G401.6 (cell line): ENCODE measurements at regions not wholly inside any gene's neighbourhood (a gene's known extent, or its start where the extent isn't known, plus 50 kb on each side); places are given as distances from the start of the nearest gene placed in this dataset.

Source experiments
- FAIRE-seq: peaks from 2 replicates; lab custom pipeline; 2012; peaks lifted over from hg19 to GRCh38; lab: Jason Lieb, UNC

DNA sequence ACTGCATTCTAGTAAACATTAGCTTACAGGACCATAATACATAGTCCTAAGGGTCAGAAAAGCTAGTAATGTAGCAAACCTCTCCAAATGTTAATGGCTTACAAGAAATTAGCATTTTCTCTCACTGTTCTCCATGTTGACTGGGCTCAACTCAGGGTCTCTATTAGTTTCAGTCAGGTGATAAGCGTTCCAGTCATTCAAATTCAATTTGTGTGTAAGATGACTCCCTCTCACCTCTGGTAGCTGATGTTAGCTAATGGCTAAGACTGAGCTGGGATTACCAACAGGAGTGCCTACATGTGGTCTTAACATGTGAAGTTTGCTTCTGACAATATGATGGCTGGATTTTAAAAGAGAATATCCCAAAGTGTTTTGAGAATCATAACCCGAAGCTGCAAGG lies 630.5 kb upstream of the USP15 start:
- FAIRE-seq, result no peak

DNA sequence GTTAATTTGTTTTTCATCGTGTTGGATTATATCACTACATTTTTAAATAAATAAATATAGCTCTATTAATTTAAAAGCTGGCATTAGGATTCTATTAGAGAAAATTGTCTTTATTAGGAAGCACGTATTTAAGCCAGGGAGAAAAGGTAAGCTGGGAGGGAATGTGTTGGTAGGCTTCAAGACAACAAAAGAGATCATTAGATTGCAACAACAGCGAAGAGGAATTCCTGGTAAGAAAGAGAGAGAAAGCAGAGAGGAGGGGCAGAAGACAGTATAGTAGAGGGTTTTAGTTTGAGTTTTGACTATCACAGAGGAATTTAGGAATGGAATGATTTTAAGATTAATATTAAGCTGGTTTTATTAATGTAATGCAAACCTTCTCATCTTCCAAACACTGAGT lies 613.6 kb upstream of the USP15 start:
- no peak for FAIRE-seq

GRCh38 chr12:61647566-61647965 lies 612.6 kb upstream of the USP15 start:
- no peak for FAIRE-seq

DNA sequence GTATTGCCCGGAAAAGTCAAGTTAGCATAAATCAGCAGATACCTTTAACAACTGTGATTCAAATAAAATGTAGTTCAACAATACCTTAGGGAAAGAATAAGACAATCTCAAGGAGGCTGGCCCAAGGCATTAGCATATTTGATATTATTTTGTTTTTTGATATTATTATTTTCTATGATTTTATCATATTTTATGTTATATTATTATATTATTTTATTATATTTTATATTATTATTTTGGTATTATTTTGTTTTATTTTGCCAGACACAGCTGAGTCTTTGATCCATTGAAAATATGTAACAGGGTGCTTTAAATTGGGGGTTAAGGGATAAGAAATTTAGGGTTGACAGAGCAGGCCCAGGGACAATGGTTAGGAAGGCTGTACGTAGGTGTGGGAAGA lies 607.9 kb upstream of the USP15 start:
- FAIRE-seq, result no peak

GRCh38 chr12:61654698-61655097 lies 605.5 kb upstream of the USP15 start:
- FAIRE-seq, result no peak

GRCh38 chr12:61655241-61655640 lies 605.0 kb upstream of the USP15 start:
- FAIRE-seq, result no peak

DNA sequence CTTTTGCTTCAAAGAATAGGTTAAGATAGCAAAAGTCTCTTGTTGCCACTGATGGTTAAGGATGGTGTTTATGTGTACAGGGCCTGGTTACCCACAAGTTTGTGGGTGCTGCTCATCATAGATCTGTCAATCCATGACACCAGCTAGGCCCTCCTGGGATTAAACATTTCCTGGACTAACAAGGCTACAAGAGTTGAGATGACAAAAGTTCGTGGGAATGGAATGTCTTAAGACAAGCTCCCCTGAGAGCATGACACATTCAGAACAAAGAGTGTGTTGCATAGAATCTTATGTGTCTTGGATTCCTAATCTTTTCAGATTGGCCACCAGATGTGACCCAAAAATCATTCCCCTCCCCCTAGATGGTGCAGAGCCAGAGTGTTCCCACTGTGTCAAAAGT lies 592.5 kb upstream of the USP15 start:
- FAIRE-seq, result no peak

DNA sequence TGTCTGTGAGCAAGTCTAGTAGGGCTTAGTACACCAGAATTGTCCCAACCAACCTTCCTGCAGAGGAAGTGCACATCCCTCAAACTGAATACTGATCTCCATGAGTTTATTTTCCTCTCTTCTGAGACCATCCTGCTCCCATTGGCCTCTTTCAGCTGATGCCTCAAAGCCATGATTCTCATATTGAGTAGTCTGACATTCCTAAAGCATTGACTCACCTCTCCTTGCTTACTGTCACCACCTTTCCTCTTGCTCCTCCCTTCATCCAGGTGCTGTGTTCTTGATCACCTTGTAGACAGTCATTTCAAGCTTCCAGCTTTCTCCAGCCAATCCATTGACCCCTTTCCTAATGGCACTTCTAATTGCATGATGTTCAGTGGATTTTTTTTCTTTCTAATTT lies 583.7 kb upstream of the USP15 start:
- FAIRE-seq, result no peak

DNA sequence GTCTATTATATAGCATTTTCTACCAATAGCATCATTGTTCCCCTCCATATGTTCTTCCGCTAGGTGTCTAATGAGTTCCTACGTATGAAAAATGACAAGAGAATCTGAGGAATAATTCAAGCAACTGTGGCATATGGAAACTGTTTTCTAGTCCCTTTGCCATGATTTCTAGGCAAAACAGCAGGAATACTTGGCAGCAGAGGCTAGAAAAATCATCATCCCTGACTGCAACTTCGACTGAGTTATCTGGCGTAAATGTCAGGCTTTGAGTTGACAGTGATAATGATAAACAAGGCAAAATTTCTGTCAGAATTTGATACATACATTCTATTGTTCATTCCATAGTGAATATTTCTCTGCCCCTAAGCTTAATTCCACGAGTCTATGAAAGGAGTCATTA lies 572.8 kb upstream of the USP15 start:
- FAIRE-seq, result no peak

DNA sequence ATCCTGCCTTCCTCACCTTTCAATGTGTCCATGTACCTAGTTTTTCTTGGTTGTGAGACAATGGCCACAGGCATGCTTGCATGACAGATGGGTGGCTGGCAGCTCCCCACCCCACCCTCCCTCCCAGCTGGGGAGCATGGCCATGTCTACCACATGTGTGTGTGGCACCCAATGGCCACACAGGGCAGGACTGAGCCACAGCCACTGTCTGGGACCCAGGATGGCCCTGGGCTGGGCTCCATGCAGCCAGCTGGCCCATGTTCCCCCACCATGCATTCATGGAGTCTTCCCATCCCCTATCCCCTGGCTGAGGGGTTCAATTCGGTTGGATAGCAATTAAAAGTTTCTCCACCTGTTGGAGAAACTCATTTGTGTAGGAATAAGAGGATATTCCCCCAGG lies 566.0 kb upstream of the USP15 start:
- FAIRE-seq, result no peak

- no peak for FAIRE-seq
Observed at GRCh38 chr12:61701471-61701870, 558.7 kb upstream of the USP15 start.

DNA sequence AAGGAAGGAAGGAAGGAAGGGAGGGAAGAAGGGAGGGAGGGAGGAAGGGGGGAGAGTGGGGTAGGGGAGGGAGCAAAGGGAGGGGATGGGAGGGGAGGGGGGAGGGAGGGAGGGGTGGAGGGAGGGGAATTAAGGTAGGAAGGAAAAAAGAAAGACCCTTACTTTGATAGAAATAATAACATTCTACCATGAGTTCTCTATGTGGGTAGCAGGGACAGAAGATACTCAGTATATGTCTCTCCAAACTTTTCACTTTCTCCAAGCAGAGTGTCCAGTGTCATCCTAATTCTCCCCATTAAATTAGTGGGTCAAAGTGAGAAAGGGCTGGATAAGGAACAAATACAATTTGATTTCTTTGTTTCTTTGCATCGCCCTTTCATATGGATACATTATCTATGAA lies 553.4 kb upstream of the USP15 start:
- no peak for FAIRE-seq

DNA sequence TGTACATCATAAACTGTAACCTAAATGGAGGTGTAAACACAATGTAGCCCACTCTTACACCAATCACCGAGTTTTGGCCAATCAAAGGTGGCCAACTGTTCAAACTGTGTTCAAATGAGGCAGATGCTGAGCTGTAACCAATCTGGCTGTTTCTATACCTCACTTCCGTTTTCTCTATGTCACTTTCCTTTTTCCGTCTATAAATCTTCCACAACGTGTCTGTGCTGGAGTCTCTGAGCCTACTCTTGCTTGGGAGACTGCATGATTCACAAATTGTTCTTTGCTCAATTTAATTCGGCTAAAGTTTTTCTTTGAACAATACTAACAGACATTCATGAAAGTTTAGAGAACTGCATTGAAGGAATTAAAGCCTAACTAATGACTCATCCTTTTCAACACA lies 547.1 kb upstream of the USP15 start:
- FAIRE-seq, result no peak

GRCh38 chr12:61717986-61718385 lies 542.2 kb upstream of the USP15 start:
- FAIRE-seq, result no peak

DNA sequence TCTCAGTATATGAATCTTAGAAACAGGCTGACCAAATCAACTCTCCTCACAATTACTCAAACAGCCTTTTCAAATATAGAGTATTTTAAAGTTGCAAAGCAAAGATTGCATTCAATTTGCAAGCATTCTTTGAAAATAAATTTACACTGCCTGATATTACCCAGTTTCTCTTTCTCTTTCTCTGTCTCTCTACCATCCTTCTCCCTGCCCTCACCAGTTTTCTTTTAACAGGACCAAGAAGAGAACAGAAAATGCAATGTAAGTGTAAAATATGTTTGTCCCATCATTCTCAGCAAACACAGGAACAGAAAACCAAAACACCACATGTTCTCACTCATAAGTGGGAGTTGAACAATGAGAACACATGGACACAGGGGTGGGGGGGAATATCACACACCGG lies 520.3 kb upstream of the USP15 start:
- no peak for FAIRE-seq

- no peak for FAIRE-seq
Observed at GRCh38 chr12:61750604-61751003, 509.6 kb upstream of the USP15 start.

DNA sequence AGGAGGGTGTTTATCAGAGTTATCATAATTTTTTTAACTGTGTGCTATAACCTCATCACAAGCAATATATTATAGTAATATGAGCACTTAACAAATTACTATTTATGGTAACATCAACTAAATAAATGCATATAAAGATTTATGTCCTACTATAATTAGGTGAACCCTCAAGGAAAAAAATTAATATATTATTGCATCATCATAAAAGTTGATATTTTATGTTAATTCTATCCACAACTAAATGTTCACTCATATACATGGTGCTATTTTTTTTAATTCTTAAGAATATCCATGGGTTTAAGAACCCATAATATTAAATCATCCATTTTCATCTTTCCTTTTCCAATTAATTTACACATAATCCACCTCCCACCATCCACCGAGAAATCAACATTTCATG lies 506.0 kb upstream of the USP15 start:
- FAIRE-seq, result no peak

- no peak for FAIRE-seq
Observed at GRCh38 chr12:61757831-61758505, 502.2 kb upstream of the USP15 start.

- no peak for FAIRE-seq
Observed at GRCh38 chr12:61758661-61759060, 501.5 kb upstream of the USP15 start.

- no peak for FAIRE-seq
Observed at GRCh38 chr12:61765926-61766325, 494.3 kb upstream of the USP15 start.

DNA sequence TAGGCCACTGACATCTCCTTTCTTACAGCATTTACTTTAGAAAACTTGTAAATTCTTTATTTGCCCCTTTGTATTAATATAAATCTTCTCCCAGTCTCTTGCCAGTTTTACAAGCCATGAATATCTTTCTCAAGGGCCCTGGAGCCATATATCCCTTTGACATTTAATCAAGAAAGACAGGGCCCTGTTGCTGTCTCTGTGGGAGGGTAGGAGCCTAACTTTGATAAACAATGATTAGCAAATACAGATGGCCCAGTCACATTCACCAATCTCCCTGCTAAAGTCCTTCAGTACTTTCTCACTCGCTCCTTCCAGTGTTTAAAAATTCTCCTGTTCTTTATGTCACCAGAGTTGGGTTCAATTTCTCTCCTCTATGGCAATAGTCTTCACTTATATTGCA lies 479.8 kb upstream of the USP15 start:
- no peak for FAIRE-seq

GRCh38 chr12:61781021-61781581 lies 479.1 kb upstream of the USP15 start:
- FAIRE-seq, result no peak

GRCh38 chr12:61796846-61797245 lies 463.4 kb upstream of the USP15 start:
- no peak for FAIRE-seq

DNA sequence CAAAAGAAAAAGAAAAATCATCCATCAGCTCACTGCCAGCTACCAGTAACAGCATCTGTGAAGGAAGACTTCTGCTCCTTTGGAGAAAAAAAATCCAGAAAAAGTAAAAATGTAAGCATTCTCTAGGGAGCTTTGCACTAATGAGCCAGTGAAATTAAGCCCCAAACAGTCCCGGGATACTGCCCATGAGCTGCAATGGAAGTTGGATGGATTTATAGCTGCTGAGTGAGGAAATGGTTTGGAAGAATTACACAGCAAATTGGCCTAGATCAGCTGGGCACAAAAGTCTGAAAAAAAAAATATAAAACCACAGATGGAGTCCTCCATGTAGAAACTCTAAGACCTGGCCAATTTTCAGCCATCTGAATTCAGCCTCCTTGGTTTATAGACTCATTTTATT lies 462.9 kb upstream of the USP15 start:
- no peak for FAIRE-seq

DNA sequence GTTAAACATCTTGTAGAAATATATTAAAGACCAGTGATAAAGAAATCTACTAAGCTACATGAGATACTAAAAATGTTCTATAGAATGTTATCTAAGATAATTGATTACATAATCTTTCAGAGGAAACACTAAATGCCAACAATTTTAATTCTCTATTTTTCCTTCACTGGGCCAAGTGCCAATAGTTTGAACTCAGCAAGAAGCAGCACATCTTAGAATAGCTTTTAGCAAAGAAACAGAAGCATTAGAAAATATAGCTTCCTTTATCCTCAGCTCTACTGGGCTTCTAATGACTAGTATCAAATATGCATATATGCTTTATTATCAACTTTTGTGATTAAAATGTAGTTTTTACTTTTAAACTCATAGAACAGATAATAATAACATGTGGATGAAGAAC lies 461.4 kb upstream of the USP15 start:
- no peak for FAIRE-seq
